ENCODE measurements at regions not wholly inside any gene's neighbourhood (a gene's known extent, or its start where the extent isn't known, plus 50 kb on each side); places are given as distances from the start of the nearest gene placed in this dataset.

DNA sequence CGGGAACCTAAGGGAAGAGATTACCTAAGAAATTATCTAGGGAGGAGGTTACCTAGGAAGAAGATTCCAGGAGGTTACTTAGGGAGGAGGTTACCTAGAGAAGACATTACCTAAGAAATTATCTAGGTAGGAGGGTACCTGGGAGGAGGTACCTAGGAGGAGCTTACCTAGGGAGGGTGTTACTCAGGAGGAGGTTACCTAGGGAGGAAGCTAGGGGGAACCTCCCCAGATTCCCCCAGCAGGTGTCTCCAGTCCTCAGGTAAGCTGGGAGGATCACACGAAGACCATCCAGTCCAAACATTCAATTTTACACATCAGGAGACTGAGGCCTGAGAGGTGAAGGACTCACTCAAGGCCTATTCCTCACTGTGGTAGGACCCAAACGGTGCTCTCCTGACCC is 482.8 kb downstream of the TBC1D22A start:
- TF ChIP-seq KLF10 (tag by site-specific recombination; IDR thresholded peaks at IDR 0.05) (no peak), ZNF18 (tag by site-specific recombination; IDR thresholded peaks at IDR 0.05) (no peak), ZNF354C (tag by site-specific recombination; IDR thresholded peaks at IDR 0.05; ENCODE audit: borderline replicate concordance, low read depth) (no peak), TCF7L2 (IDR thresholded peaks at IDR 0.05; ENCODE audit: borderline replicate concordance, low read depth, low read length) (no peak), ZNF558 (tag by site-specific recombination; IDR thresholded peaks at IDR 0.05) (no peak), ZNF837 (tag by site-specific recombination; IDR thresholded peaks at IDR 0.05) (no peak), KLF9 (tag by site-specific recombination; IDR thresholded peaks at IDR 0.05; ENCODE audit: low read depth) (no peak)
- TF ChIP-seq, protein P1, sequence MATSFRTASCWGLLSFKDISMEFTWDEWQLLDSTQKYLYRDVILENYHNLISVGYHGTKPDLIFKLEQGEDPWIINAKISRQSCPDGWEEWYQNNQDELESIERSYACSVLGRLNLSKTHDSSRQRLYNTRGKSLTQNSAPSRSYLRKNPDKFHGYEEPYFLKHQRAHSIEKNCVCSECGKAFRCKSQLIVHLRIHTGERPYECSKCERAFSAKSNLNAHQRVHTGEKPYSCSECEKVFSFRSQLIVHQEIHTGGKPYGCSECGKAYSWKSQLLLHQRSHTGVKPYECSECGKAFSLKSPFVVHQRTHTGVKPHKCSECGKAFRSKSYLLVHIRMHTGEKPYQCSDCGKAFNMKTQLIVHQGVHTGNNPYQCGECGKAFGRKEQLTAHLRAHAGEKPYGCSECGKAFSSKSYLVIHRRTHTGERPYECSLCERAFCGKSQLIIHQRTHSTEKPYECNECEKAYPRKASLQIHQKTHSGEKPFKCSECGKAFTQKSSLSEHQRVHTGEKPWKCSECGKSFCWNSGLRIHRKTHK (tag by site-specific recombination; IDR thresholded peaks at IDR 0.05) = no peak
- TF ChIP-seq, protein P2, sequence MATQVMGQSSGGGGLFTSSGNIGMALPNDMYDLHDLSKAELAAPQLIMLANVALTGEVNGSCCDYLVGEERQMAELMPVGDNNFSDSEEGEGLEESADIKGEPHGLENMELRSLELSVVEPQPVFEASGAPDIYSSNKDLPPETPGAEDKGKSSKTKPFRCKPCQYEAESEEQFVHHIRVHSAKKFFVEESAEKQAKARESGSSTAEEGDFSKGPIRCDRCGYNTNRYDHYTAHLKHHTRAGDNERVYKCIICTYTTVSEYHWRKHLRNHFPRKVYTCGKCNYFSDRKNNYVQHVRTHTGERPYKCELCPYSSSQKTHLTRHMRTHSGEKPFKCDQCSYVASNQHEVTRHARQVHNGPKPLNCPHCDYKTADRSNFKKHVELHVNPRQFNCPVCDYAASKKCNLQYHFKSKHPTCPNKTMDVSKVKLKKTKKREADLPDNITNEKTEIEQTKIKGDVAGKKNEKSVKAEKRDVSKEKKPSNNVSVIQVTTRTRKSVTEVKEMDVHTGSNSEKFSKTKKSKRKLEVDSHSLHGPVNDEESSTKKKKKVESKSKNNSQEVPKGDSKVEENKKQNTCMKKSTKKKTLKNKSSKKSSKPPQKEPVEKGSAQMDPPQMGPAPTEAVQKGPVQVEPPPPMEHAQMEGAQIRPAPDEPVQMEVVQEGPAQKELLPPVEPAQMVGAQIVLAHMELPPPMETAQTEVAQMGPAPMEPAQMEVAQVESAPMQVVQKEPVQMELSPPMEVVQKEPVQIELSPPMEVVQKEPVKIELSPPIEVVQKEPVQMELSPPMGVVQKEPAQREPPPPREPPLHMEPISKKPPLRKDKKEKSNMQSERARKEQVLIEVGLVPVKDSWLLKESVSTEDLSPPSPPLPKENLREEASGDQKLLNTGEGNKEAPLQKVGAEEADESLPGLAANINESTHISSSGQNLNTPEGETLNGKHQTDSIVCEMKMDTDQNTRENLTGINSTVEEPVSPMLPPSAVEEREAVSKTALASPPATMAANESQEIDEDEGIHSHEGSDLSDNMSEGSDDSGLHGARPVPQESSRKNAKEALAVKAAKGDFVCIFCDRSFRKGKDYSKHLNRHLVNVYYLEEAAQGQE (tag by site-specific recombination; IDR thresholded peaks at IDR 0.05) = no peak
